ENCODE measurements at regions not wholly inside any gene's neighbourhood (a gene's known extent, or its start where the extent isn't known, plus 50 kb on each side); places are given as distances from the start of the nearest gene placed in this dataset.

- TF ChIP-seq, protein P1, sequence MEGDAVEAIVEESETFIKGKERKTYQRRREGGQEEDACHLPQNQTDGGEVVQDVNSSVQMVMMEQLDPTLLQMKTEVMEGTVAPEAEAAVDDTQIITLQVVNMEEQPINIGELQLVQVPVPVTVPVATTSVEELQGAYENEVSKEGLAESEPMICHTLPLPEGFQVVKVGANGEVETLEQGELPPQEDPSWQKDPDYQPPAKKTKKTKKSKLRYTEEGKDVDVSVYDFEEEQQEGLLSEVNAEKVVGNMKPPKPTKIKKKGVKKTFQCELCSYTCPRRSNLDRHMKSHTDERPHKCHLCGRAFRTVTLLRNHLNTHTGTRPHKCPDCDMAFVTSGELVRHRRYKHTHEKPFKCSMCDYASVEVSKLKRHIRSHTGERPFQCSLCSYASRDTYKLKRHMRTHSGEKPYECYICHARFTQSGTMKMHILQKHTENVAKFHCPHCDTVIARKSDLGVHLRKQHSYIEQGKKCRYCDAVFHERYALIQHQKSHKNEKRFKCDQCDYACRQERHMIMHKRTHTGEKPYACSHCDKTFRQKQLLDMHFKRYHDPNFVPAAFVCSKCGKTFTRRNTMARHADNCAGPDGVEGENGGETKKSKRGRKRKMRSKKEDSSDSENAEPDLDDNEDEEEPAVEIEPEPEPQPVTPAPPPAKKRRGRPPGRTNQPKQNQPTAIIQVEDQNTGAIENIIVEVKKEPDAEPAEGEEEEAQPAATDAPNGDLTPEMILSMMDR (IDR thresholded peaks at IDR 0.05): no peak
- TF ChIP-seq EZH2phosphoT487 (IDR thresholded peaks at IDR 0.05; ENCODE audit: borderline replicate concordance, low read depth): no peak
- no peak for TF ChIP-seq EP300 (IDR thresholded peaks at IDR 0.05; ENCODE audit: borderline replicate concordance in 1 of 2, low read depth in 1 of 2, low read length in 1 of 2)
- TF ChIP-seq TAF1 (IDR thresholded peaks at IDR 0.05; ENCODE audit: borderline replicate concordance, low read depth, low read length): no peak
These were observed 256.2 kb upstream of the PITRM1 start for GRCh38 chr10:3428826-3429225.

All from SK-N-SH (cell line).